Gastroesophageal sphincter (tissue), 4 donors: ENCODE measurements at regions not wholly inside any gene's neighbourhood (a gene's known extent, or its start where the extent isn't known, plus 50 kb on each side); places are given as distances from the start of the nearest gene placed in this dataset.

Experiments used
- ATAC-seq: fragments of 150-250 bp; one replicate; pipeline ENCODE4 v1.9.1; 2016; ENCODE audit warnings: mild to moderate bottlenecking, moderate library complexity
- H3K27ac ChIP-seq, 4 donors: fragments of 200-600 bp; sonication (generic) in 3 of 4; 1 replicate in 3 of 4; 2 replicates in 1 of 4; pipeline ENCODE4 v1.5.1; 2016 to 2019
- H3K27me3 ChIP-seq: fragments of 200-600 bp; sonication (generic); one replicate; pipeline ENCODE4 v1.5.1; 2019
- H3K36me3 ChIP-seq, 2 donors: fragments of 200-600 bp; sonication (generic); one replicate each; pipeline ENCODE4 v1.5.1; 2019; ENCODE audit warnings: control low read depth in 1 of 2
- H3K4me1 ChIP-seq, 3 donors: fragments of 200-600 bp; sonication (generic); 1 replicate in 2 of 3; 2 replicates in 1 of 3; pipeline ENCODE4 v1.5.1; 2016 to 2019; ENCODE audit warnings: control low read depth in 2 of 3
- H3K4me3 ChIP-seq, 2 donors: fragments of 200-600 bp; sonication (generic); one replicate each; pipeline ENCODE4 v1.5.1; 2019; ENCODE audit warnings: mild to moderate bottlenecking in 1 of 2, moderate library complexity in 1 of 2
- H3K9me3 ChIP-seq, 3 donors: fragments of 200-600 bp; sonication (generic); one replicate each; pipeline ENCODE4 v1.5.1; 2017 to 2019; ENCODE audit warnings: control low read depth in 2 of 3
- CTCF ChIP-seq, 4 experiments: fragments of 200-600 bp in 2 of 4; fragments of 450-650 bp in 2 of 4; sonication (generic) in 1 of 4; IDR thresholded peaks; one replicate each; pipeline ENCODE4 v1.5.1; 2017 to 2019; ENCODE audit warnings: antibody characterized with exemption in 4 of 4, mild to moderate bottlenecking in 2 of 4, moderate library complexity in 2 of 4
- EP300 ChIP-seq: sonication (generic); formaldehyde crosslinking; IDR thresholded peaks from one replicate; pipeline ENCODE4 v1.6.1; 2017; ENCODE audit warnings: antibody characterized with exemption, mild to moderate bottlenecking
- POLR2A ChIP-seq, 2 donors: fragments of 450-650 bp; IDR thresholded peaks; one replicate each; pipeline ENCODE4 v1.6.1; 2017; ENCODE audit warnings: antibody characterized with exemption in 2 of 2, mild to moderate bottlenecking in 2 of 2, moderate library complexity in 1 of 2
- POLR2AphosphoS5 ChIP-seq: sonication (generic); formaldehyde crosslinking; IDR thresholded peaks from one replicate; pipeline ENCODE4 v1.6.1; 2017; ENCODE audit warnings: antibody characterized with exemption
- WGBS, 2 donors: methylation state at CpG; one replicate each; pipeline ENCODE4 v1.1.5; 2018; ENCODE audit warnings: low coverage in 1 of 2; 5-methylcytosine and 5-hydroxymethylcytosine counted together

GRCh38 chr4:164529058-164529457 lies 224.9 kb upstream of the SMIM31 start:
- TF ChIP-seq EP300: no peak
- no peak for TF ChIP-seq POLR2AphosphoS5
- TF ChIP-seq POLR2A (IDR thresholded peaks at IDR 0.05): no peak
- no peak for TF ChIP-seq CTCF (IDR thresholded peaks at IDR 0.05)
- H3K4me1 ChIP-seq: no peaks in the 10 kb centered on the region
- no peaks in the 10 kb centered on the region for H3K9me3 ChIP-seq
- no peak for ATAC-seq
- H3K27me3 ChIP-seq: no peaks in the 10 kb centered on the region
- 55 to 80% methylated on average over 2 of the region's 2 CpGs for WGBS, 2 donors
- H3K4me3 ChIP-seq: no peak overlapping the region
- H3K27ac ChIP-seq: no peak overlapping the region
- no peaks in the 10 kb centered on the region for H3K36me3 ChIP-seq

- H3K4me1 ChIP-seq: no peaks in the 10 kb centered on the region
- no peak for ATAC-seq
- 82 to 85% methylated on average over 2 to 4 of the region's 5 CpGs for WGBS, 2 donors
These were observed 224.4 kb upstream of the SMIM31 start for GRCh38 chr4:164529486-164529885.

DNA sequence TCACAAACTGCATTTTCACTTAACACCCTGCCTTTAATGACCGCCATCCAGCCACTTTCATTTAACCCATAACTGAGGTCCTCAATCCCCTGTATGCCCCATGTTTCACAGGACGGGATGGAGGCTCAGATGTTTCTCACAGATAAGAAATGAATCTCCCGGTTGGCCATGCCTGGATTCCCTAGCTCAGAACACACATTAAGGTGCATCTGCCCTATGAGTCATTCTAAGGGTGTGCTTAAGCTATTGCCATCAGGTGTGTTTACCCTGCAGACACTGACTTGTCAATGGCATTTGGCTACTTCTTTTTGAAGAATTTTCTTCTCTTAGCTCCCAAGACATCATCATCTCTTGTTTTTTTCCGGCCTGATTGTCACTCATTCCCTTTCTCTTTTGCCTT lies 222.6 kb upstream of the SMIM31 start:
- ATAC-seq: no peak
- no peaks in the 10 kb centered on the region for H3K9me3 ChIP-seq
- TF ChIP-seq POLR2AphosphoS5 (no peak), EP300 (no peak), CTCF (IDR thresholded peaks at IDR 0.05) (no peak), POLR2A (IDR thresholded peaks at IDR 0.05) (no peak)
- H3K27me3 ChIP-seq: no peaks in the 10 kb centered on the region
- no peak overlapping the region for H3K4me3 ChIP-seq
- H3K36me3 ChIP-seq: no peaks in the 10 kb centered on the region
- WGBS, 2 donors: 77 to 80% methylated on average over 3 to 4 of the region's 4 CpGs
- H3K4me1 ChIP-seq: no peaks in the 10 kb centered on the region
- no peak overlapping the region for H3K27ac ChIP-seq

More at GRCh38 chr4:164529486-164529885, 224.4 kb upstream of the SMIM31 start:
- no peaks in the 10 kb centered on the region for H3K9me3 ChIP-seq
- no peak overlapping the region for H3K27ac ChIP-seq
- H3K36me3 ChIP-seq: no peaks in the 10 kb centered on the region
- no peak for TF ChIP-seq POLR2A (IDR thresholded peaks at IDR 0.05)
- TF ChIP-seq EP300: no peak
- TF ChIP-seq CTCF (IDR thresholded peaks at IDR 0.05): no peak
- TF ChIP-seq POLR2AphosphoS5: no peak
- no peaks in the 10 kb centered on the region for H3K27me3 ChIP-seq
- H3K4me3 ChIP-seq: no peak overlapping the region

- no peaks in the 10 kb centered on the region for H3K4me1 ChIP-seq
- WGBS, 2 donors: 64 to 83% methylated on average over 2 of the region's 2 CpGs
- TF ChIP-seq POLR2A (IDR thresholded peaks at IDR 0.05) (no peak), CTCF (IDR thresholded peaks at IDR 0.05) (no peak), POLR2AphosphoS5 (no peak), EP300 (no peak)
- H3K4me3 ChIP-seq: no peak overlapping the region
- no peak overlapping the region for H3K27ac ChIP-seq
- peaks cover 0 to 17% (median 0%) of the 10 kb centered on the region in 3 donors for H3K9me3 ChIP-seq
- no peak for ATAC-seq
- no peaks in the 10 kb centered on the region for H3K36me3 ChIP-seq
- H3K27me3 ChIP-seq: no peaks in the 10 kb centered on the region
These were observed 217.1 kb upstream of the SMIM31 start for GRCh38 chr4:164536814-164537213.

GRCh38 chr4:164538097-164538496 lies 215.8 kb upstream of the SMIM31 start:
- H3K27me3 ChIP-seq: no peaks in the 10 kb centered on the region
- H3K9me3 ChIP-seq: peaks cover 0 to 20% (median 0%) of the 10 kb centered on the region in 3 donors
- TF ChIP-seq EP300 (no peak), CTCF (IDR thresholded peaks at IDR 0.05) (no peak), POLR2A (IDR thresholded peaks at IDR 0.05) (no peak), POLR2AphosphoS5 (no peak)
- H3K36me3 ChIP-seq: no peaks in the 10 kb centered on the region
- H3K4me1 ChIP-seq: no peaks in the 10 kb centered on the region
- no peak overlapping the region for H3K27ac ChIP-seq
- 84 to 87% methylated on average over 3 to 4 of the region's 4 CpGs for WGBS, 2 donors
- ATAC-seq: no peak
- H3K4me3 ChIP-seq: no peak overlapping the region
